Lower leg skin (tissue), 3 donors: ENCODE measurements at regions not wholly inside any gene's neighbourhood (a gene's known extent, or its start where the extent isn't known, plus 50 kb on each side); places are given as distances from the start of the nearest gene placed in this dataset.
"Not testable (repeated sequence)": the region's sequence is repeated elsewhere in the genome, so short reads cannot be mapped to it uniquely, and the experiment has no call there.

Experiments used
- POLR2A ChIP-seq, 2 donors: fragments of 450-650 bp; IDR thresholded peaks; one replicate each; pipeline ENCODE4 v1.6.1; 2016 to 2017; ENCODE audit warnings: antibody characterized with exemption in 2 of 2, mild to moderate bottlenecking in 1 of 2, moderate library complexity in 1 of 2
- TF ChIP-seq, protein P1 (sequence below), 3 donors: fragments of 450-650 bp; IDR thresholded peaks; one replicate each; pipeline ENCODE4 v1.5.1; 2016; ENCODE audit warnings: antibody characterized with exemption in 3 of 3, mild to moderate bottlenecking in 3 of 3, moderate library complexity in 2 of 3

DNA sequence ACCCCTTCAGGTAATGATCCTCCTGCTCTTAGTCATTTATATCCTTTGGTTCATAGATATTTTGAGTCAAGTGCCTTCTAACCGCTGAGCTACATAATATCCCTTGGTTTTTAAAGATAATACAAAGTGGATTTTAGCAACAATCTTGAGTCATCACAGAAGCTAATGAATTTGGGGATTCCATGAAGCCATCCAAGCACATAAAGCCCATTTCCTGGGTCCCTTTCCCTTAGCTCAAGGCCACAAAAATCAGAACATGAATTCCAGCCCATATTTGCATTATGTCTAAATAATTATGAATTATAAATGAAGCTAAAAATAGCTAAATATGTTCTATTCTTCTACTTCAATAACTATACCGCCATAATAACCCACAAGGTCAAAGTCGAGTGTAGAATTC is 572.1 kb upstream of the ZNF337 start:
- TF ChIP-seq, protein P1, sequence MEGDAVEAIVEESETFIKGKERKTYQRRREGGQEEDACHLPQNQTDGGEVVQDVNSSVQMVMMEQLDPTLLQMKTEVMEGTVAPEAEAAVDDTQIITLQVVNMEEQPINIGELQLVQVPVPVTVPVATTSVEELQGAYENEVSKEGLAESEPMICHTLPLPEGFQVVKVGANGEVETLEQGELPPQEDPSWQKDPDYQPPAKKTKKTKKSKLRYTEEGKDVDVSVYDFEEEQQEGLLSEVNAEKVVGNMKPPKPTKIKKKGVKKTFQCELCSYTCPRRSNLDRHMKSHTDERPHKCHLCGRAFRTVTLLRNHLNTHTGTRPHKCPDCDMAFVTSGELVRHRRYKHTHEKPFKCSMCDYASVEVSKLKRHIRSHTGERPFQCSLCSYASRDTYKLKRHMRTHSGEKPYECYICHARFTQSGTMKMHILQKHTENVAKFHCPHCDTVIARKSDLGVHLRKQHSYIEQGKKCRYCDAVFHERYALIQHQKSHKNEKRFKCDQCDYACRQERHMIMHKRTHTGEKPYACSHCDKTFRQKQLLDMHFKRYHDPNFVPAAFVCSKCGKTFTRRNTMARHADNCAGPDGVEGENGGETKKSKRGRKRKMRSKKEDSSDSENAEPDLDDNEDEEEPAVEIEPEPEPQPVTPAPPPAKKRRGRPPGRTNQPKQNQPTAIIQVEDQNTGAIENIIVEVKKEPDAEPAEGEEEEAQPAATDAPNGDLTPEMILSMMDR (IDR thresholded peaks at IDR 0.05), result not testable (repeated sequence)
- TF ChIP-seq POLR2A (IDR thresholded peaks at IDR 0.05), result not testable (repeated sequence)
